Uterus (tissue), 3 donors: ENCODE measurements at regions not wholly inside any gene's neighbourhood (a gene's known extent, or its start where the extent isn't known, plus 50 kb on each side); places are given as distances from the start of the nearest gene placed in this dataset.

Experiments
- DNase-seq, 2 donors: peaks; one replicate each; pipeline ENCODE4 v3.0.0-alpha.2; 2019 to 2020
- H3K27ac ChIP-seq, 2 donors: fragments of 200-600 bp; sonication (generic); 1 replicate in 1 of 2; 2 replicates in 1 of 2; pipeline ENCODE4 v1.5.1; 2016 to 2018
- H3K27me3 ChIP-seq, 2 donors: fragments of 200-600 bp; sonication (generic); one replicate each; pipeline ENCODE4 v1.5.1; 2018 to 2019; ENCODE audit warnings: control low read depth in 1 of 2
- H3K36me3 ChIP-seq, 2 donors: fragments of 200-600 bp; sonication (generic); one replicate each; pipeline ENCODE4 v1.5.1; 2019; ENCODE audit warnings: control low read depth in 1 of 2
- H3K4me1 ChIP-seq, 2 donors: fragments of 200-600 bp; sonication (generic); one replicate each; pipeline ENCODE4 v1.5.1; 2018 to 2019; ENCODE audit warnings: control low read depth in 1 of 2
- H3K4me3 ChIP-seq, 2 donors: fragments of 200-600 bp; sonication (generic); 1 replicate in 1 of 2; 2 replicates in 1 of 2; pipeline ENCODE4 v1.5.1; 2018 to 2019; ENCODE audit warnings: mild to moderate bottlenecking in 1 of 2
- H3K9me3 ChIP-seq, 2 donors: fragments of 200-600 bp; sonication (generic); one replicate each; pipeline ENCODE4 v1.5.1; 2019; ENCODE audit warnings: control low read depth in 1 of 2
- CTCF ChIP-seq, 4 experiments: fragments of 200-600 bp in 2 of 4; fragments of 450-650 bp in 2 of 4; sonication (generic) in 2 of 4; IDR thresholded peaks; one replicate each; pipeline ENCODE4 v1.5.1; 2016 to 2019; ENCODE audit warnings: antibody characterized with exemption in 4 of 4, mild to moderate bottlenecking in 2 of 4, moderate library complexity in 1 of 4
- POLR2A ChIP-seq, 2 donors: fragments of 450-650 bp; IDR thresholded peaks; one replicate each; pipeline ENCODE4 v1.6.1; 2016; ENCODE audit warnings: antibody characterized with exemption in 2 of 2, mild to moderate bottlenecking in 1 of 2, moderate library complexity in 1 of 2
- intact Hi-C: fragments of 100-400 bp; cut with DNase I; formaldehyde crosslinking; loops from one replicate; pipeline ENCODE4 v1.15.1; 2023; ENCODE audit warnings: low total_unique reads
- donor health status: DM: yes; HTN: yes; CAD: no.

- Histone ChIP-seq H3K9me3 (no peaks in the 10 kb centered on the region), H3K36me3 (peaks cover 0 to 3% of the 10 kb centered on the region in 2 donors), H3K4me3 (no peak overlapping the region), H3K27ac (no peak overlapping the region), H3K4me1 (no peaks in the 10 kb centered on the region), H3K27me3 (no peaks in the 10 kb centered on the region)
- TF ChIP-seq POLR2A (IDR thresholded peaks at IDR 0.05), result no peak
- intact Hi-C loops, result no loop called here
- DNase-seq, result no peak
These were observed 109.3 kb downstream of the DKK1 start for GRCh38 chr10:52423369-52423768.

GRCh38 chr10:52424341-52424740, 110.3 kb downstream of the DKK1 start:
- Histone ChIP-seq H3K4me1 (no peaks in the 10 kb centered on the region), H3K4me3 (no peak overlapping the region), H3K27me3 (no peaks in the 10 kb centered on the region), H3K9me3 (no peaks in the 10 kb centered on the region), H3K36me3 (peaks cover 0 to 3% of the 10 kb centered on the region in 2 donors), H3K27ac (no peak overlapping the region)
- DNase-seq, result no peak
- intact Hi-C loops, result no loop called here
- TF ChIP-seq POLR2A (IDR thresholded peaks at IDR 0.05) (no peak), CTCF (IDR thresholded peaks at IDR 0.05) (no peak)

GRCh38 chr10:52434734-52435133, 120.7 kb downstream of the DKK1 start:
- Histone ChIP-seq H3K4me1 (no peaks in the 10 kb centered on the region), H3K4me3 (no peak overlapping the region), H3K9me3 (no peaks in the 10 kb centered on the region), H3K27ac (no peak overlapping the region), H3K27me3 (no peaks in the 10 kb centered on the region), H3K36me3 (no peaks in the 10 kb centered on the region)
- intact Hi-C loops, result no loop called here
- DNase-seq, result no peak
- TF ChIP-seq CTCF (IDR thresholded peaks at IDR 0.05) (no peak), POLR2A (IDR thresholded peaks at IDR 0.05) (no peak)

- H3K27ac ChIP-seq, result no peak overlapping the region
- TF ChIP-seq POLR2A (IDR thresholded peaks at IDR 0.05) (no peak), CTCF (IDR thresholded peaks at IDR 0.05) (no peak)
- intact Hi-C loops, result no loop called here
These were observed 122.6 kb downstream of the DKK1 start for GRCh38 chr10:52436664-52437063.

GRCh38 chr10:52437205-52437646, 123.1 kb downstream of the DKK1 start:
- H3K4me3 ChIP-seq, result no peak overlapping the region
- H3K36me3 ChIP-seq, result no peaks in the 10 kb centered on the region
- no peaks in the 10 kb centered on the region for H3K27me3 ChIP-seq
- no peak for TF ChIP-seq CTCF (IDR thresholded peaks at IDR 0.05)
- no peak for TF ChIP-seq POLR2A (IDR thresholded peaks at IDR 0.05)
- no peak for DNase-seq
- intact Hi-C loops, result no loop called here
- H3K4me1 ChIP-seq, result no peaks in the 10 kb centered on the region
- H3K9me3 ChIP-seq, result no peaks in the 10 kb centered on the region
- no peak overlapping the region for H3K27ac ChIP-seq

More at GRCh38 chr10:52436664-52437063, 122.6 kb downstream of the DKK1 start:
- H3K4me3 ChIP-seq, result no peak overlapping the region
- H3K4me1 ChIP-seq, result no peaks in the 10 kb centered on the region
- H3K9me3 ChIP-seq, result no peaks in the 10 kb centered on the region
- DNase-seq, result no peak
- no peaks in the 10 kb centered on the region for H3K36me3 ChIP-seq
- H3K27me3 ChIP-seq, result no peaks in the 10 kb centered on the region

GRCh38 chr10:52438119-52438518, 124.0 kb downstream of the DKK1 start:
- no peaks in the 10 kb centered on the region for H3K36me3 ChIP-seq
- H3K27ac ChIP-seq, result no peak overlapping the region
- H3K27me3 ChIP-seq, result no peaks in the 10 kb centered on the region
- no peak overlapping the region for H3K4me3 ChIP-seq
- intact Hi-C loops, result no loop called here
- TF ChIP-seq POLR2A (IDR thresholded peaks at IDR 0.05) (no peak), CTCF (IDR thresholded peaks at IDR 0.05) (no peak)
- DNase-seq, result no peak
- H3K9me3 ChIP-seq, result no peaks in the 10 kb centered on the region
- H3K4me1 ChIP-seq, result no peaks in the 10 kb centered on the region
